ENCODE measurements at regions not wholly inside any gene's neighbourhood (a gene's known extent, or its start where the extent isn't known, plus 50 kb on each side); places are given as distances from the start of the nearest gene placed in this dataset.

DNA sequence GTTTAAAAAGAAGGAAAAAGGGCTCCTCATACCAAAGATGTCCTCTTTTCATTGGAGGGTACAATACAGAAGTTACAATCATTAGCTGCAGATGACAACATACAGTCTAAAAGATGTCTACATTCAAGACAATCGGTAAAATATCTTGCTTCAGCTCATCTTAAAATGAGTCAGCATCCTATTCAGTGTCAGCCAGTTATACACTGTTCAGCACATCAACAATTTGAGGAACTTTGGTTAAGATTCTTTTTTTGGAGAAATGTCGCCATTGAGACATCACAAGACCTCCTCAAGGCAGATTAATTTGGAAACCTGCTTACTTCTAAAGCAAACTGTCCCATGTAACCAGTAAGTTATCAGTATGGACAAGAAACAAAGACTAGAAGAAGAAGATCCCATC lies 100.7 kb upstream of the SLC38A4 start:
- H3K4me3 Mint-ChIP-seq = no peak overlapping the region
- peaks cover 11 to 42% of the 10 kb centered on the region in 2 donors for H3K27me3 Mint-ChIP-seq
- CTCF ChIA-PET = no interaction called here
- H3K36me3 Mint-ChIP-seq = peaks cover 0 to 1% (median 0%) of the 10 kb centered on the region in 3 donors
- H3K9me3 Mint-ChIP-seq = no peaks in the 10 kb centered on the region
- Histone ChIP-seq H3K4me1 (ENCODE audit: insufficient read depth, low read length) (no peaks in the 10 kb centered on the region), H3K9me3 (ENCODE audit: low read length) (no peaks in the 10 kb centered on the region), H3K27me3 (ENCODE audit: insufficient read depth, low read length, poor library complexity, severe bottlenecking) (no peaks in the 10 kb centered on the region), H3K27ac (ENCODE audit: low read depth, low read length) (no peak overlapping the region), H3K36me3 (ENCODE audit: insufficient read depth, low read length) (no peaks in the 10 kb centered on the region), H3K4me3 (ENCODE audit: low read length) (no peak overlapping the region)
- H3K4me1 Mint-ChIP-seq = no peaks in the 10 kb centered on the region
- DNase-seq = no peak
- no peak overlapping the region for H3K27ac Mint-ChIP-seq
- POLR2A ChIA-PET = no interaction called here

DNA sequence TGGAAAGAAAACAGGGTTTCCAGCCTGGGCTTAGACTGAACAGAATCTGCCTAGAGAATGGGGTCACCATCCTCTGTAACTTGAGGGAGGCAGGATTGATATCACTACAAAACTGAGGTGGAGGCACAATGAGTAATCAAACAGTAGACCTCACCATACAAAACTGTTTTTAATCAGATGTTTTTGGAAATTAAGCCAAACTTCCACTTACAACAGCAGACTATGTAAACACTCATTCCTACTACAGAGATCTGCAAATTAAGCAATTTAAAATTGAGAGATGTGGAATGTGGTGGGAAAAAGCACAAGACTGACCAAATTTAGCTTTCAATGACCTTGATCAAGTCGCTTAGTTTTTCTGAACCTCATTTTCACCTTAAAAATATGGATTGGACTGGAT lies 104.3 kb upstream of the SLC38A4 start:
- no peaks in the 10 kb centered on the region for H3K4me1 Mint-ChIP-seq
- no peak overlapping the region for H3K4me3 Mint-ChIP-seq
- no peak overlapping the region for H3K27ac Mint-ChIP-seq
- no peaks in the 10 kb centered on the region for H3K9me3 Mint-ChIP-seq
- POLR2A ChIA-PET = no interaction called here
- Histone ChIP-seq H3K4me1 (ENCODE audit: insufficient read depth, low read length) (no peaks in the 10 kb centered on the region), H3K4me3 (ENCODE audit: low read length) (no peak overlapping the region), H3K27ac (ENCODE audit: low read depth, low read length) (no peak overlapping the region), H3K36me3 (ENCODE audit: insufficient read depth, low read length) (no peaks in the 10 kb centered on the region), H3K27me3 (ENCODE audit: insufficient read depth, low read length, poor library complexity, severe bottlenecking) (no peaks in the 10 kb centered on the region), H3K9me3 (ENCODE audit: low read length) (no peaks in the 10 kb centered on the region)
- CTCF ChIA-PET = no interaction called here
- no peak for DNase-seq
- H3K36me3 Mint-ChIP-seq = no peaks in the 10 kb centered on the region
- peaks cover 11 to 61% of the 10 kb centered on the region in 2 donors for H3K27me3 Mint-ChIP-seq

DNA sequence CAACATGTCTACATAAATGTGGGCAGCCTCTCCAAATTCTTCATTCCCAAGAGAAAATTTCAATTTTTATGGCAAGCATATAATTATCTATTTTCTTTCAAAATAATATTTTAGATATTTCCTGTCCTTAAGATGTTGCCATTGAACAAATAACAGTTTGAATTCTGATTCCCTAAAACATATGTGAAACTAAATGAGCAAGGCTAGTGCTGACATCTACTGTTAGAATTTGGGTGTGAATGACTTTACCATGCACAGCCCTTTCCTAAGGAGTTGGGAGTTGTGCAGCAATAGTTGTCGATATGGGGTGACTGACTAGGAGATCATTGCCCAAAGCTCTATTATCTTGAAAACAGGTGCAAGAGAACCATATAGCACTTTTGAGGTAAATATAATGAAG lies 108.2 kb upstream of the SLC38A4 start:
- Mint-ChIP-seq H3K4me3 (no peak overlapping the region), H3K4me1 (no peaks in the 10 kb centered on the region), H3K27ac (no peak overlapping the region), H3K9me3 (no peaks in the 10 kb centered on the region), H3K36me3 (no peaks in the 10 kb centered on the region), H3K27me3 (peaks cover 14 to 54% of the 10 kb centered on the region in 2 donors)
- POLR2A ChIA-PET = no interaction called here
- Histone ChIP-seq H3K27me3 (ENCODE audit: insufficient read depth, low read length, poor library complexity, severe bottlenecking) (no peaks in the 10 kb centered on the region), H3K27ac (ENCODE audit: low read depth, low read length) (no peak overlapping the region), H3K4me3 (ENCODE audit: low read length) (no peak overlapping the region), H3K4me1 (ENCODE audit: insufficient read depth, low read length) (no peaks in the 10 kb centered on the region), H3K36me3 (ENCODE audit: insufficient read depth, low read length) (no peaks in the 10 kb centered on the region), H3K9me3 (ENCODE audit: low read length) (no peaks in the 10 kb centered on the region)
- CTCF ChIA-PET = no interaction called here
- DNase-seq = peak in 1 of 5 donors; percentile 12

DNA sequence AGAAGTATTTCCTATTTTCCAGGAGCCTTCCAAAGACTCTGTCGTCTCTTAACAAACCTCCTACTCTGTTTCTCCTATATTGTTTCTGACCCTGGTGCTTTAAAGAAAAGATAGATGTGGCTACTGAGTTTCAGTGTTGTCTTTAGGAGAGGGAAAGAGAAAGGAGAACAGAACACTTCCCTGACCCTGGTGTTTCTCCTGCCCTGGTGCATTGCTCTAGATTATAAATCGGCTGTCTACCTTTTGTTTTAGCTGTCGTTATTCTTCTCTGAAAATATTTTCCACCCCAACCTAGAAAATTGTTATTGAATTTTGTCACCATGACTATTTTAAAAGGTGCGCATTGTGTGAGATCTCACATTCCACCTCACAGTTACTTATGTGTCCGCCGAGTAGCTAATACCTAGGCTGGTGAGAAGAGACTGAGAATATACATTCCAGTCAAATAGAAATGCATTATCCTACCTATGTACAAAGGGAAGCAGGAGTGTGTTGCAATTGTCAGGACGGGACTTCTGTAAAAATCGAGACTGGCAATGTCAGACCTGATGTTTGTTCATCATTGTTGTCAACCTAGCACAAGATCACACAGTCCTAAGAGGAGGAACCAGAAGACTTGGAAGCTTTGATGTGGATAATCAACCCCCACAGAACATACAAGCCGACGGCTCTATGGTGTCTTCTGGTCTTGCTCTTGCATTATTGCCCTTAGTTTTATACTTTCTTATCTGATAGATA lies 108.7 kb upstream of the SLC38A4 start:
- no peaks in the 10 kb centered on the region for H3K27me3 ChIP-seq (ENCODE audit: insufficient read depth, low read length, poor library complexity, severe bottlenecking)
- ChIA-PET CTCF (no interaction called here), POLR2A (no interaction called here)
- no peaks in the 10 kb centered on the region for H3K36me3 ChIP-seq (ENCODE audit: insufficient read depth, low read length)
- no peak overlapping the region for H3K27ac Mint-ChIP-seq
- H3K36me3 Mint-ChIP-seq = no peaks in the 10 kb centered on the region
- H3K27ac ChIP-seq (ENCODE audit: low read depth, low read length) = no peak overlapping the region
- H3K4me1 ChIP-seq (ENCODE audit: insufficient read depth, low read length) = no peaks in the 10 kb centered on the region
- H3K9me3 ChIP-seq (ENCODE audit: low read length) = no peaks in the 10 kb centered on the region
- peaks cover 14 to 54% of the 10 kb centered on the region in 2 donors for H3K27me3 Mint-ChIP-seq
- no peaks in the 10 kb centered on the region for H3K9me3 Mint-ChIP-seq
- H3K4me1 Mint-ChIP-seq = no peaks in the 10 kb centered on the region
- DNase-seq = no peak
- H3K4me3 ChIP-seq (ENCODE audit: low read length) = no peak overlapping the region
- no peak overlapping the region for H3K4me3 Mint-ChIP-seq

DNA sequence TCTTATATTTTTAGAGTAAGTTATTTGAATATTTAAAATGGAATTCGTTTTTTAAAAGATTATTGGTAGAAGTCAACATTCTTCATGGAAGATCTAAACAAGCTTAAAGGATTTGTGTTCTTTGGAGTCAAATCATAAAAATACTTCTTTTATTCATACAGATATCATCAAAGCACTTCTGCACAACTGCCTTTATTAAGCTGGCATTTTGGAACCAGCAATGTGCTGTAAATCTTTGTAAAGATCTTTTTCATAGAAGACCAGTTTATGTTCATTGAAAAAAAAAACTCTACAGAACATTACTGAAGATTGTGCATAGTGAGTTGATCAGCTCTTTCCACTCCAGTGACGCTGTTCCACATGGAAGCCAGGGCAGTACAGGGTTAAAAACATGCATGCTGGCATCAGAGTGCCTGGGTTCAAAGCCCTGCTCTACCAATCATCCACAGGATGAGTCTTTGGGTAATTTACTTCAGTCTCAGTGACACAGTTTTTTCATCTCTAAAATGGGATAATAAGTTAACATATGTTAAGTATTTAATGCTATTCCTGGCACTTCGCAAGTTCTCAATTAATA lies 109.6 kb upstream of the SLC38A4 start:
- no peaks in the 10 kb centered on the region for H3K9me3 Mint-ChIP-seq
- Histone ChIP-seq H3K27ac (ENCODE audit: low read depth, low read length) (no peak overlapping the region), H3K4me3 (ENCODE audit: low read length) (no peak overlapping the region), H3K4me1 (ENCODE audit: insufficient read depth, low read length) (no peaks in the 10 kb centered on the region), H3K36me3 (ENCODE audit: insufficient read depth, low read length) (no peaks in the 10 kb centered on the region), H3K27me3 (ENCODE audit: insufficient read depth, low read length, poor library complexity, severe bottlenecking) (no peaks in the 10 kb centered on the region), H3K9me3 (ENCODE audit: low read length) (no peaks in the 10 kb centered on the region)
- ChIA-PET CTCF (no interaction called here), POLR2A (no interaction called here)
- no peak overlapping the region for H3K27ac Mint-ChIP-seq
- H3K4me3 Mint-ChIP-seq = no peak overlapping the region
- no peaks in the 10 kb centered on the region for H3K4me1 Mint-ChIP-seq
- peaks cover 14 to 46% of the 10 kb centered on the region in 2 donors for H3K27me3 Mint-ChIP-seq
- H3K36me3 Mint-ChIP-seq = no peaks in the 10 kb centered on the region
- DNase-seq = no peak

DNA sequence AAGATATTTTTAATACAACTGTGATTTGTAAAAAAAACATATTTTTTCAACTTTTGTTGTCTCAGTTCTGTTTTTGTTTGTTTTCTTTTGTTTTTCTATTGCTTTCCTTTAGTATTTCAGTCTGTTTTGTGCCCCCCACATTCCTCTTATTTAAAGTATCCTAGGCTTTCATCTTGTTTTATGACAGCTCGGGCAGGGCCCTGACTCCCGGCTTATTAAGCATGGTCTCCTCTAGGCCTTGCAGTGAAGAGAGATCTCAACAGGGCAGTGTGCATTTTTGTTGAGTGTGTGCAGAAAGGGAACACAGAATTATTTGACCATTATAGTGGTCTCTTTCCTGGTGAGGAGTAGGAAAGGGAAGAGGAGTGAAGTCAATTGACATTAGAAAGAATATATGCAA lies 110.2 kb upstream of the SLC38A4 start:
- Mint-ChIP-seq H3K27me3 (peaks cover 14 to 41% of the 10 kb centered on the region in 2 donors), H3K9me3 (no peaks in the 10 kb centered on the region), H3K4me3 (no peak overlapping the region), H3K27ac (no peak overlapping the region), H3K36me3 (no peaks in the 10 kb centered on the region), H3K4me1 (no peaks in the 10 kb centered on the region)
- DNase-seq = no peak
- Histone ChIP-seq H3K9me3 (ENCODE audit: low read length) (no peaks in the 10 kb centered on the region), H3K4me1 (ENCODE audit: insufficient read depth, low read length) (no peaks in the 10 kb centered on the region), H3K4me3 (ENCODE audit: low read length) (no peak overlapping the region), H3K27me3 (ENCODE audit: insufficient read depth, low read length, poor library complexity, severe bottlenecking) (no peaks in the 10 kb centered on the region), H3K36me3 (ENCODE audit: insufficient read depth, low read length) (no peaks in the 10 kb centered on the region), H3K27ac (ENCODE audit: low read depth, low read length) (no peak overlapping the region)
- ChIA-PET POLR2A (no interaction called here), CTCF (no interaction called here)

DNA sequence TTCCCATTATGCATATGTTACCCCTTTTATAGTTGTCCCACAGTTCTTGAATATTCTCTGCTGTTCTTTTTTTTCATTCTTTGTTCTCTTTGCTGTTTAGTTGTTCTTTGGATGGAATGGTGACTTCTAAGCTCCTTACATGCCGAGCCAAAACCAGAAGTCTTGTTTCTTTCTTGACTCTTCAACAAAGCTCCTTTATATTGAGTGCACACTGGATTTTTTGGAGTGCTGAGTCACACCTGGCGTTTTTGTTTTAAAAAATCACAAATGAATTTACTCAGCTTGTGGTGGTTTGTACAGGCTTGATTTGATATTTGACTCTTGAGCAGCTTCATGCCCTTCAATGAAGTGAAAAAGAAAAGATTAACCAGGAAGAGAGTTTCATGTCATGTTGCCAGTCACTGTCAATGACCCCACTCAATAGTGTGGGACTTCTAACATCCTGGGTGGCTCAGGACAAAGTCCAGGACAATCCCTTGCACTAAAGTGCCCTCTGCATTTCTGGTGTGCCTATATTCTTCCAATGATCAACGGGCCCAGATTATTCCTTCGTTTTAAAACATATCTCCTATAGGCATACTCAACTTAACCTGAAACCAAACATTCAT lies 112.4 kb upstream of the SLC38A4 start:
- Mint-ChIP-seq H3K36me3 (no peaks in the 10 kb centered on the region), H3K4me1 (no peaks in the 10 kb centered on the region), H3K9me3 (no peaks in the 10 kb centered on the region), H3K4me3 (no peak overlapping the region), H3K27me3 (peaks cover 12 to 27% of the 10 kb centered on the region in 2 donors), H3K27ac (no peak overlapping the region)
- Histone ChIP-seq H3K4me1 (ENCODE audit: insufficient read depth, low read length) (no peaks in the 10 kb centered on the region), H3K36me3 (ENCODE audit: insufficient read depth, low read length) (no peaks in the 10 kb centered on the region), H3K4me3 (ENCODE audit: low read length) (no peak overlapping the region), H3K9me3 (ENCODE audit: low read length) (no peaks in the 10 kb centered on the region), H3K27ac (ENCODE audit: low read depth, low read length) (no peak overlapping the region), H3K27me3 (ENCODE audit: insufficient read depth, low read length, poor library complexity, severe bottlenecking) (no peaks in the 10 kb centered on the region)
- ChIA-PET POLR2A (no interaction called here), CTCF (no interaction called here)
- DNase-seq = no peak

DNA sequence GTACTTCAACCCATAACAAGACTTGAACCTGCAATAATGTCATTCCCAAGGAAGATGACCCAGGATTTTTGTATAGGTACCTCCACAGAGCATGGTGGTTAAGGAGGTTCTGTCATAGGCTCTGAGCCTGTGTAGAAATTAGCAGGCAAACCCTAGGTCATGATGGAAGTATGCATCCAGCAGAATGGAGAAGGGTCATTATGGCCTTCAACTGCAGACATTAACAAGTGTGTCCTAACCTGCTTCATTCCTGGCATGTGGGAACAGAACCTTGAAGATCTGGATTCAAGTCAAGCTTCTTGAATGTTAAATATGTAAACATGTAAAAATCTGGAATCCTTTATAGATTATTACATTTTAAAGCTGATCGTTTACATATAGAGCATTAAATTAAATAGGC lies 116.2 kb upstream of the SLC38A4 start:
- no peaks in the 10 kb centered on the region for H3K9me3 Mint-ChIP-seq
- POLR2A ChIA-PET = no interaction called here
- no peaks in the 10 kb centered on the region for H3K4me1 ChIP-seq (ENCODE audit: insufficient read depth, low read length)
- H3K27ac ChIP-seq (ENCODE audit: low read depth, low read length) = no peak overlapping the region
- H3K27me3 Mint-ChIP-seq = peaks cover 5 to 8% of the 10 kb centered on the region in 2 donors
- no peak overlapping the region for H3K27ac Mint-ChIP-seq
- no peaks in the 10 kb centered on the region for H3K36me3 ChIP-seq (ENCODE audit: insufficient read depth, low read length)
- H3K4me1 Mint-ChIP-seq = no peaks in the 10 kb centered on the region
- H3K4me3 ChIP-seq (ENCODE audit: low read length) = no peak overlapping the region
- no peaks in the 10 kb centered on the region for H3K9me3 ChIP-seq (ENCODE audit: low read length)
- DNase-seq = no peak
- no peaks in the 10 kb centered on the region for H3K36me3 Mint-ChIP-seq
- no peaks in the 10 kb centered on the region for H3K27me3 ChIP-seq (ENCODE audit: insufficient read depth, low read length, poor library complexity, severe bottlenecking)
- no peak overlapping the region for H3K4me3 Mint-ChIP-seq
- CTCF ChIA-PET = no interaction called here
